HG02852 (cell line): ENCODE measurements at regions not wholly inside any gene's neighbourhood (a gene's known extent, or its start where the extent isn't known, plus 50 kb on each side); places are given as distances from the start of the nearest gene placed in this dataset.

Experiments
- ATAC-seq: cut with Tn5 transposase; IDR thresholded peaks from one replicate; pipeline ENCODE4 v1.9.1; 2021; ENCODE audit warnings: mild to moderate bottlenecking, moderate library complexity; ENCODE audit not compliant: unreplicated experiment

GRCh38 chr9:113776194-113776593 is 99.9 kb upstream of the ZNF618 start:
- no peak for ATAC-seq

GRCh38 chr9:113781381-113781780 is 94.7 kb upstream of the ZNF618 start:
- ATAC-seq = no peak

GRCh38 chr9:113781896-113782295 is 94.2 kb upstream of the ZNF618 start:
- no peak for ATAC-seq

GRCh38 chr9:113783475-113783874 is 92.6 kb upstream of the ZNF618 start:
- no peak for ATAC-seq

GRCh38 chr9:113785334-113785733 is 90.8 kb upstream of the ZNF618 start:
- ATAC-seq = no peak

DNA sequence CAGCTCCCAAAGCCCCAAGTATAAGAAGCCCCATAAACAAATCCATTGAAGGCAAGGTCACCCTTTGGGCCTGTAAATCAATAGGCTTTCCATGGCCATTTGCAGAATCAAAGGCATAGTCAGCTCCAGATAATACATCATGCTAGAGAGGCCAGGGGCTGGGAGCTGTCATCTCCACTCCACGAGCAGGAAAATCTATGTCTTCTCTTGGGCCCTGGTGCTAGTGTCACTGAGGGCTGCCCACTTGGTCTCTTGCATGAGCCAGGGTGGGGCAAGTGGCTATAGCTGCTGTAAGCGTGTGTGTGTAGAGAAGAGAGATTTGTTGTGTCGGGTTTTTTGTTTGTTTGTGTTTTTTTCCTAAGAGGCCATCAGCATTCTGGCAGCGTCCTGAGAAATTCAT is 90.0 kb upstream of the ZNF618 start:
- ATAC-seq = no peak

DNA sequence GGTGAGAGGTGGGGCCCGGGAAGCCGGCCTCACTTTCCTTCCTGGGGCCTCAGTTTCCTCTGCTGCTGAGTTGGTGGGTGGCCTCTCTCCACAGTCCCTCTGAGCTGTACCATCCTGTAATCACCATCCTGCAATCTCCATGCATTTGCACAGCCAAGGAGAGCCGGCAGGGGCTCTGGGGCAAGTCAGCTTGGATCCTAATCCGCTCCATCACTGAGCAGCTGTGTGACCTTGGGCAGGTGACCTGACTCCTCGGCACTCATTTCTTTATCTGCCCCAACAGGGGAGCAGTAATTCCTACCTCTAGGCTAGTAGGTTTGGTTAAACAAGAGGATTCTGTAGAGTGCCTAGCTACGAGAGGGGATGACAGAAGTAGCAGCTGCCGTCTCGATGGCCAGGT is 88.2 kb upstream of the ZNF618 start:
- ATAC-seq = no peak

DNA sequence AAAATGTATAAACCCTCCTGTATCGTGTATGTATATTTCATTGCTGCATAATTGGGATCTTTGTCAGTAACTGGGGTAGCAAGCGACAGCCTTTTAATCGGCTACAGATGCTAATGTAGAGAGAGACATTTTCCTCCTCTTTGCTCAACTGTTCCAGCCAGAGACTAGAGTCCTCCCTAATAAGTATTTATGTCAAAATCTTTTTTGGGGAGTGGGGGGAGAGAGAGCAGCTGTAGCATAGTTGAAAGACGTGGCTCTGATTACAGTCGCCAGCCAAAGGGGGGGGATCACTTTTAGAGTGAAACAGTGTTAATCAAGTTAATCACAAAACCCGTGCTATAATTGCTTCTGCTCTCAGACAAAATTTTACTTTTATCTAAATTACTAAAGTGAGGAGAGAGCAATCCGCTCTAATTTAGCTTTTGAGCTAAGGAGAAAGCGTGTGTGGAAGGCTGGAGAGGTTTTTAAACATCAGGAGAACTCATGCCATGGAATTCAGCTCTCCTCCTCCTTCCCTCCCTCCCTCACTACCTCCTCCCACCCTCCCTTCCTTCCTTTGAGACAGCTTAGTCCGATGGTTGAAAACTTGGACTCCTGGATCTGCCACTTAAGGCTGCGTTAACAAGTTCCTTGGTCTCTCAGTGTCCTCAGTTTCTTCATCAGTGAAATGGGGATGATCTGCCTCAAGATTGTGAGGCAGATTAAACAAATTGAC is 87.3 kb upstream of the ZNF618 start:
- no peak for ATAC-seq

GRCh38 chr9:113790093-113790492 is 86.0 kb upstream of the ZNF618 start:
- no peak for ATAC-seq

GRCh38 chr9:113793558-113793957 is 82.6 kb upstream of the ZNF618 start:
- ATAC-seq = no peak

DNA sequence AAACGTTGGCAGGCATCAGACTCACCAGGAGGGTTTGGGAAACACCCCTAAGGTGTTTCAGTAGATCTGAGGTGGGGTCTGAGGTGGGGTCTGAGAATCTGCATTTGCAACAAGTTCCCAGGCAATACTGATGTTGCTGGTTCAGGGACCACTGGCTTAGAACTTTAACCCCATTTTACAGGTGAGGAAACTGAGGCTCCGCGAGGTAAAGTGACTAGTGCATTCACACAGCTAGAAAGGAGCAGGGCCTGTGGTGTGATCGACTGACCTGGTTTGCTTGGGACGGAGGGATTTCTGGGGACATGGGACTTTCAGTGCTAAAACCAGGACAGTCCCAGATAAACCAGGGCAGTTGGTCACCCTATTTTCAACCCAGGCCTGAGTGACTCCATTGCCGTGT is 81.4 kb upstream of the ZNF618 start:
- ATAC-seq = no peak

DNA sequence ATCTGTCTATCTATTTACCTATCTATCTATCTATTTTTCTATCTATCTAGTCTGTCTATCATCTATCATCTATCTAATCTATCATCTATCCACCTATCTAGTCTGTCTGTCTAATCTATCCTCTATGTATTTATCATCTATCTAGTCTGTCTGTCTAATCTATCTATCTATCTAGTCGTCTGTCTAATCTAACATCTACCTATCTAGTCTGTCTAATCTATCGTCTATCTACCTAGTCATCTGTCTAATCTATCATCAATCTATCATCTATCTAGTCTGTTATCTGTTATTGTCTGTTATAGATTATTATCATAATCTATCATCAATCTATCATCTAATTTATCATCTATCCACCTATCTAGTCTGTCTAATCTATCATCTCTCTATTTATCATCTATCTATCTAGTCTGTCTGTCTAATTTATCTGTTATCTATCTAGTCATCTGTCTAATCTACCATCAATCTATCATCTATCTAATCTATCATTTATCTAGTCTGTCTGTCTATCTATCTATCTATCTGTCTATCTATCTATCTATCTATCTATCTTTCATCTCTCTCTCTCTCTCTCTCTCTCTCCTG is 80.2 kb upstream of the ZNF618 start:
- ATAC-seq = no peak

DNA sequence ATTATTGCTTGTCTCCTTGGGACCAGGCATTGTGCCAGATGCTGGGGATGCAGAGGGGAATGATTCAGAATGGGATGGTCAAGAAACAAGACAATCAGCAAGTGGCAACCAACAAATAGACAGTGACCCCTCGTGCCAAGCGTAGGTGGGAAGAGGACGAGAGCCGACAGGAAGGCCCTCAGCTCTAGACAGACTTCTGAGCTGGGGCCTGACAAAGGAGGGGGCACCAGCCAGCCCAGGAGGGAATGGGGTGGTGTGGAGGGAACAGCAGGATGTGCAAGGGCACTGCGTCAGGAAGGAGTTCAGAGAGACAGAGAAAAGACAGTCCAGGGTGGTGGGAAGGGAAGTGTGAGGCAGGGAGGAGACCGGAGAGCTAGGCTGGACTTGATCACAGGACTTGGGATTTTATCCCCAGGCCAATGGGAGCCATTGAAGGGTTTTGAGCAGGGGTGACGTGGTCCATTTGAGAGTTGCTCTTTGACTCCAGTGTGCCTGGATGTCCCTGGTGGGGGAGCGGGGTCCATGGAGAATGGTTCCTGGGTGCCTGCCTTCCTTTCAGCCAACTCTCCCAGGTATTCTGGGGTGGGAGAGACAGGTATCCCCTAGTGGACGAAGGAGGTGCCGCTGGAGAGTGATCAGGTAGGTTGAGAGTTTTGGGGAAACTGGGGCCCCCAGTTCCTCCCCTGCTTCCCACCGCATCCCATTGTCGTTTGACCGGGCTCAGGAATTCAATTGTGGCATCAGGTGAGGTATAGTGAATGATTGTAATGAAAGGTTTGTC is 79.3 kb upstream of the ZNF618 start:
- no peak for ATAC-seq

- no peak for ATAC-seq
Observed at GRCh38 chr9:113798062-113799030, 77.8 kb upstream of the ZNF618 start.

DNA sequence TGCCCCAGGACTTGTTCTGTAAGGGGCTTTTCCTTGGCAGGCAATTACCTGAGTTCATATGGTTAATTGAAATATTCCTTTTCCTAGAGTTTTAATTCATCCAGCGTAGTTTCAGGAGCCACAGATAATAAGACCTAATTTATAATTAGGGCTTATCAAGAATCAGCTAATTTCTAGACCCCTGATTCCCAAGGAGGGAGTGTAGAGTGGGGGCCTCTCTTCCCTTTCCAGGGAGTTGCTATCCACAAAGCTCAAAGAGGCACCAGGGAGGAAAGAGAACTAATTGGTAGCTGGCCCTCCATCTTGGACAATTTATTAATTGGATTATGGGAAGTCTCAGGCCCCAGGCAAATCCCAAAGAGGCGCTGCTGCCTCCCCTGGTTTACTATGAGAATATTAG is 75.8 kb upstream of the ZNF618 start:
- ATAC-seq = no peak

- ATAC-seq = no peak
Observed at GRCh38 chr9:113803811-113804589, 72.1 kb upstream of the ZNF618 start.

DNA sequence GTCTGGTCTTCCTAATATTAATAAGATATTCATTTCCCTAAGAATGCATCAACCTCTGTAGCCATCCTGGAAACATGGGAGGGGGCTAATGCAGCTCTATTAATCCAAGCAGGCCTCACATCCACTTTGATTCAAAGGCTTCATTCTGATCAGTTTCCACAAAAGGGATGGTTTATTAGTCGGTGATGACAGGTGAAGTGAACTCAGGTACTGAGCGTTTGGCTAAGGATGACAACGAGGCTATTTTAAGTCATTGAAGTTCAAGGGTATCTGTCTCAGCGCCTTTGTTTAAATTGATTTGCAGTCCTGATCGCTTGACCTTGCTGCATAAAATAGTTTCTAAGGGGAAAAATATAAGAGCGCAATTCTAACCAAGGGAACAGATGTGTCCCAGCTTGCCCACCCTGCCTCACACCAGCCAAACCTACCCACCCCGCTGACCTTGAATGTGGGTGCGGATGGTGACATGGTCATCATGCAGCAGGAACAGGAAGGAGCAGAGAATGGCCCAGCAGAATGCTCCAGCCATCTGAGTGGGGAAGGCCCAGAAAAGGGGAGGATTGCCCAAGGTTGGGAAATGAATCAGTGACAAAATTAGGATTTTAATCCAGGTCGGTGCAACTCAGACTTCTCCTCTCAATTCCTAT is 70.5 kb upstream of the ZNF618 start:
- no peak for ATAC-seq

DNA sequence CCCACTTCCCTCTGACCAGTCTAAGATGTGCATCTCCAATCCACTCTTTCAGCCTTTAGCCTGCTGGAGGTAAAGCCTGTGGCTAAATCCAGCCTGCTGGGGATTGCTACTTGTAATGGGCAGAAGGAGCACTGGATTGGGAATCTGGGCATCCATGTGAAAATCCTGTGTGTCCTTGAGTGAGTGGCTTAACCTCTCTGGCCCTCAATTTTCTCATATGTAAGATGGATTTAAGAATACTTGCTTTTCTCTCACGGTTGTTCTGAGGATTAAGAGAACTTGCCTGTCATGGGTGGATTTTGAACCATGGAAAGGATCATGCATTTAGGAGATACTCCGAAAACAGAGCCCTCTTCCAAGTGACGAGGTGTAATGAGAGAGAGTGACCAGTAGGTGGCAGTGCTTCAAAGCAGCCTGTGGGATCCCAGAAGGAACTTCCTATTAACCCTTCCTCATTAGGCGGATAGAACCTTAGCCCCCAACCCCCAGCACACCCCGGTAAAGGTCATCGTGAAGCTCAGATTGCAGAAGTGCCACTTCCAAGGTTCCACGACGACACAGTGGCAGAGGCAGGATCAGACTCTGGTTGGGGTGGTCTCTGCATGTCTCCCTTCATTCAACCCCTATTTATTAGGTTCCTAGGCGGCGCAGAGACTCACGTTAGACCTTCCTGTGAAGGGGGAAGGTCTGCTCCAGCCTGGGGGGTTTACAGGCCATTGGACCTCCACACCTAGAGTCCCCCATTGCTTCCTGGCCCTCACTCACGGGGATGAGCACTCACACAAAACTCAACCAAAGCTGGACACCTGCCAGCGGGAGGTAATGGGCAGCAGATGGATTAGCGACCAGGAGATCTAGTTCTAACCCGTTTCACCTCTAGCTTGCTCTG is 68.7 kb upstream of the ZNF618 start:
- ATAC-seq = no peak
